CD4-positive, alpha-beta T cell treated with Interleukin-21 for 1 hour (primary cell): ENCODE measurements at regions not wholly inside any gene's neighbourhood (a gene's known extent, or its start where the extent isn't known, plus 50 kb on each side); places are given as distances from the start of the nearest gene placed in this dataset.
"Not testable (repeated sequence)": the region's sequence is repeated elsewhere in the genome, so short reads cannot be mapped to it uniquely, and the experiment has no call there.

Source experiments
- DNase-seq: peaks from one replicate; pipeline ENCODE4 v3.0.0-alpha.2; 2020

DNA sequence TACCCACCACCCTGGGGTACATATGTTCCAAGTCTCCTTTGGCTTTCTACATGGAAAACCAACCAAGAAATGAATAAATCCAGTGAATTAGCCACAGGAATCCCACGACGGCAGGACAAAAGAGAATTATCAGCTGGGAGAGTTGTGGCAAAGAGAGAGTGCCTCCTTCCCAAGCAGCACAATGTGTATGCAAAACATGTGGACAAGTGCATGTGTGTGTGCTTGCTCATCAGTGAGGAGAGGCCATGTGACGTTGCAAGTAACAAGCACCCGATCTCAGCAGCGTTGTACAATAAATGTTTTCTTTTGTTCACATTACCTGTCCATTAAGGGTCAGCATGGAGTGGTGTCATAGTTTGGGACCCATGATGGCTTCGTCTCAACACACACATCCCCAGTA, 50.0 kb upstream of the EMX2 start:
- no peak for DNase-seq

DNA sequence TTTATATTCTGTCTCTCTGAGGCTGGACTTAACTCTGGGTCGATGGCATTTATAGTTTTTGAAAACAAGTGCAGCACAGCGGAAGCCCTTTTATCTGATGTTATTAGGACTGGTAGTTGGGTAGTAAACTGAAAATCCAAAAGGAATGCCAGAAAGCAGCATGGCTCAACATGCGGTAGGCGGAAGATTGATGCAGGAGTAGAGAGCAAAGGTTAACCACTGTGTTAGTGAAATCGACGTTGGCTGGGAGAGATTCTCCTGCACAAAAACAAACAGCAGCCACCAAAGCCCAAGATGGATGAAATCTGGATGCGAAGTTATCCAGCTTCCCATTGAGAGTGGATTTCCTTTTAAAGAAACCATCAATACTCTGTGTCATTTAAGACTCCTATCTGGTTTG, 54.5 kb upstream of the EMX2 start:
- DNase-seq: no peak

DNA sequence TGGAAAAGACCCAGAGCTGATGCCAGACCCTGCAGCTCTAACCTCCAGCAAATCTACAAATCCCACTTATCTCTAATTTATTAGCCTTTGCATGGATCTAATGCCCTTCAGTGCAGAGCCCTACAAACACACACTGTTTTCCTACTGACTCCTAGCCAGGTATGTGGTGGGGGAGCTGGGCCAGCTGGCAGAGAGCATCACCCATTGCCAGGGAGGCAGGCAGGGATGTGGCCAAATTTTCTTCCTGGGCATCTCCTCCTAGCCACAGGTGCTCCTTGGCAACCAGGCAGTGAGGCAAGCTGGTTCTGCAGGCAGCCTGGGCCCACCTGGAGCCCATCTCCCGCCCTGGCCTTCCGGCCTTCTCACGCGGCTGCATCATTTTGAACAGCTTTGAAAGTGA, 55.9 kb upstream of the EMX2 start:
- no peak for DNase-seq

DNA sequence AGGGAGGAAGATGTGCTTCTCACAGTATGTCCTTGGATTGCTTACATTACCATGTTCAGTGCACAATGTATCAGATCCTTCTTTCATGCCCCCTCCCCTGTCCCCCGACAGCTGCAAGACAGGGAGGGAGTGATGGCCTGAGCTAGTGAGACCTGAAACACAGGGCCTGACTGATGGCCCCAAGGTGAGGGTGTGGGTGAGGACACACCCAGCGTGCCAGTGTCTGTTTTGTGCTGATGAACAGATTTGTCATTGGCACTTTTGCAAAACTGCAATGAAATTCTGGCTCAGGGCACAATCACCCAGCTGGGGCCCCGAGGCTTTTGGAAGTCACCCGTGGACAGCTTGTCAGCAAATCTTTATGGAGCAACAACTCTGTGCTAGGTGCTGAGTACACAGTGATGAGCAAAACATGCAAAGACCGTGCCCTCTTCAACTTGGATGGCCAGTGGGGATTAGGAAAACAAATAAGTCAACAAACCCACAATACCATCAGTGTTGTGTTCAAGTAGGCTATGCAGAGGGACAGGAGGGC, 59.4 kb upstream of the EMX2 start:
- no peak for DNase-seq

DNA sequence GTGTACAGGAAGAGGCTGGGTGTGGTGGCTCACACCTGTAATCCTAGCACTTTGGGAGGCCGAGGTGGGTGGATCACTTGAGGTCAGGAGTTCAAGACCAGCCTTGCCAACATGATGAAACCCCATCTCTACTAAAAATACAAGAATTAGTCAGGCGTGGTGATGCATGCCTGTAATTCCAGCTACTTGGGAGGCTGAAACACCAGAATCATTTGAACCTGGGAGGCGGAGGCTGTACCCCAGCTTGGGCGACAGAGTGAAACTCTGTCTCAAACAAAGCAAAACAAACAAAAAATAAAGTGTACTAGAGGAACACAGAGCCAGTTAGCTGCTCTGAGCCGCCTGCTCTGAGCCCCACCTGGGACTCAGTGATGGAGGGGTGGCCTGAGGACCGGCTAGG, 61.5 kb upstream of the EMX2 start:
- DNase-seq: not testable (repeated sequence)

DNA sequence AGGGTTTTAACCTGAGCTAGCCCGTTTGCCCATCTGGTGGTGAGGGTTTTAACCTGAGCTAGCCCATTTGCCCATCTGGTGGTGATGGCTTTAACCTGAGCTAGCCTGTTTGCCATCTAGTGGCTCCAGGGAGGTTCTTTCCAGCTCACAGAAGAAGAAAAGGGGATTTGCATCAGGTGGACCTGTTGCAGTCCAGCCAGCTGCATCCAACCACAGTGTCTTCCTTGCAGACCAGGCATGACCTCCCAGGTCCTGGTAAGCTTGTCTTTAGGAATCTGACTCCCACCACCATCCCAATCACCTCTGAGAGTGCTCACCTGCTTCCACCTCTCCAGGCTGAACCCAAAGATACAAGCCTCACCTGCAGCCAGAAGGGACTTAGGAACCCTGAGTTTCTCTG, 62.4 kb upstream of the EMX2 start:
- no peak for DNase-seq

DNA sequence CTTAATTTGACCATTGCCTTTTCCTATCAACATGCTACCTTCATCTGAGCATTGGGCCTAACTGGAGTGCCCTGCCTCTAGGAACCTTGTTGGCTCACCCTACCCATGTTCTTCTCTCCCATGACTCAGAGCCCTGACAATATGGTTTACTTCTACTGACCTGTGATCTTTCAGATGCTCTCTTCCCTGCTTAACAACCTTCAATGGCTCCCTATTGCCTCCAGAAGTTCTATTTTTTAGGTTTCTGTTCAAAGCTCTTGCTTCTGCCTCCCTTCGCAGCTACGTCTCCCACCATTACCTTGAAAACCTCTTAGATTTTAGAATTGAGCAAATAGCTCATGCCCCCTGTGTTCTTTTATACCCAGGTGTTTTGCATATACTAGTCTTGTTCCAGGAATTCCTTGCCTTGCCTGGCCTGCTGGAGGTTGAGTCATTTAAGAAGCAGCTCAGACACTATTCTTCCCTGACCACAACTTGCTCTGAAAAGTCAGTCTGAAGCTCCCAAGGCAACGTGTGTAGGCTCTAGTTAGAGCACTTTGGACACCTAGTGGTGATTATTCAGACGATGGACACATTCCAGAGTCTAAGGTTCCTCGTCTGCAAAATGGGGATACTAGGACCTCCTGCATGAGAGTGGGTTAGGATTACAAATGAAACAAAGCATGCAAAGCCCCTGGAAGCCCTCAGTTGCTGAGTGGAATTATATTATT, 64.4 kb upstream of the EMX2 start:
- DNase-seq: no peak

DNA sequence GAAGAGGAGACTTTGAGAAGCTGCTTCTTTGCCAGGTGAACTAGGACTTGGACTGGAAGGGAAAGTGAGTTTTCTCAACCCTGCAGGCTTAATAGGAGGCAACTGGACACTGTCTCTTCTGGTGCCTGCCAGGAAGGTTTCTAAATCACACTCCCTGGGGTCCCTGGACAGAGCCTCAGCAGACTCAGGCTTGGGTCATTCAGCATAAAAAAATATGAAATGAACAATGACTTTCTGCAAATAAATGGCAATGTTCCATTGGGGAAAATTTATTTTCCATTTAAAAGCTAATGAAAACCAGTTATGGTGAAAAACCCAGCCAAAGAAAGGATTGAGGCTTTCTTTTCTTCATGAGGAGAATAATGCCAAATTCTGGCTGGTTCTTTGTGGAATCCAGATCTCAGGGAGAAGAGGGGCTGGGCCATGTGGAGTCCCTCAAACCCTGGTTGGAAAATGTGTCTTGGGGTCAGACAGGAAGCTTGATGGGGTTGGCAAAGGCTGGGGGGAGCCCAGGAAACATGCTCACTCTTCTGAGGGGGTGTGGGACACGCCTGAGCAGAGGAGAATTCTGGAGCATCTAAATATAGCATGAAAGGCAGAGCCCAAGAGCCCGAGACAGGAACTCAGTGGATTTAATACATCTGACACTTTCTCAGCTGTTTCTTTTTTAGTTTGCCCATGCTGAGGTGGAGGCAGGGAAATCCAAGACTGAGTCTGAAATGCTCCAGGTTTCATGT, 65.2 kb upstream of the EMX2 start:
- no peak for DNase-seq

DNA sequence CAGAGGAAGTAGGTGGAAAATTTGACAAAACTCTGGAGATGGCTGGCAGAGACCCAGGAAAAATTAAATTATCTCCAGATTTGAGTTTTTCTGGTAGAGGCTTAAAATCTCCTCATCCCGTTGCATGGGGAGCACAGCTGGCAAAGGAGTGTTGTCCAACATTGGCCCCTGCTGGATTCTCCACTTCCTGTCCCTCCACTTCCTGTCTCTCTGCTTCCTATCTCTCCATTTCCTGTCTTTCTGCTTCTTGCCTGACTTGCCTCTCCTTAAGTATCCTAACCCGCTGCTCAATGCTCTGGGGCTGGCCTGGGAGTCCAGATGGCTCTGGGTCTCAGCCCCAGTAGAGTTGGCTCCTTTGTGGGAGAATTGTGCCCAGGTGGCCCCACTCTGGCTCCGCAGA, 65.8 kb upstream of the EMX2 start:
- DNase-seq: no peak

DNA sequence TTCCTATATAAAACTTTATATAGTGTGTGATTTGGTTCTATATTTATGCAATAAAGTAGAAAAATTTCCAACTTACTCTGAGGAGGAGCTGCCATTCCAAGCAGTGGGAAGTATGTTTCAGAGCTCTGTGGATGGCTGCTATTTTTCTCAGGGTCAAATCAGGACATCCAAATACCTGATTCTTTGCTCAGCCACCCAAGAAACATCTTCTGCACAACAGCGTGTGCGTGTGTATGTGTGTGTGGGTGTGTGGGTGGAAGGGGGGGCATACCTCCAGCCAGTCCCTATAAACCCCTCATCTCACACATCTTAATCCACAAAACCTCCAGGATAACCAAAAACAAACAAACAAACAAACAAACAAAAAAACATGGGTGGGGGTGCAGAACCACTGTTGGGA, 66.3 kb upstream of the EMX2 start:
- DNase-seq: no peak

DNA sequence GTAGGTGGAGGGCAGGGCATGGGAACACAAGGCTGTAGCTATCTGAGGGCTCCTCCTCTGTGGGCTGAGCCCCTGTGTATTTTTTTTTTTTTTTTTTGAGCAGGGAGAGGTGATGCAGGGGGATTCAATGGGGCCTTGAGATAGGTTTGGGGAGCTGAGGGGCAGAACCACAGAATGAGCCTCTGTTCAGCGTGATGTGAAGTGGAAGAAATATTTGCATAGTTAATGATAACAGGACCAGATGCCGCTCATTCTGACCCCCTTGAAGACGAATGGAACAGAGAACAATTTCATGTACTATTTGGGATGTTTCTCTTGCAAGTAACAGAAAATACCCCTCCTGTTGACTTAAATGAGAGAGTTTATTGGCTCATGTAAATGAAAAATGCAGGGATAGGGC, 69.7 kb upstream of the EMX2 start:
- no peak for DNase-seq

DNA sequence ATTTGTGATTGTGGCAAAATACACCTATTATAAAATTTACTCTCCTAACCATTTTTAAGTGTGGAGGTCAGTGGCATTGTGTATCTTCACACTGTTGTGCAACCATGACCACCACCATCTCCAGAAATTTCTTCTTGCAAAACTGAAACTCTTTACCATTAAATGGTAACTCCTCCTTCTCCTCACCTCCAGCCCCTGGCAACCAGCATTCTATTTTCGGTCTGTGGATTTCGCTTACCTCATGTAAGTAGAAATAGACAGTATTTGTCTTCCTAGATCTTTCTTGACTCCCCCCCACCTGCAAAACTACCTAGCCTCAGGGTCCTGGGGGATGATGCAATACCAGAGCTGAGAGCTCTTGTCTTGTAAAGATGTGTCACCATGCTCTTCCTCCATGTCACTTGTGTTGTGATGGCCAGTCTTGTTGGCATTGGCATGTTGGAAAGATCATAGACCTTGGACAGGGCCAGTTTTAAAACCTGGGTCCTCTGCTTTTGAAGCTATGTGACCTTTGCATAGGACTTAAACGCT, 71.1 kb upstream of the EMX2 start:
- no peak for DNase-seq

DNA sequence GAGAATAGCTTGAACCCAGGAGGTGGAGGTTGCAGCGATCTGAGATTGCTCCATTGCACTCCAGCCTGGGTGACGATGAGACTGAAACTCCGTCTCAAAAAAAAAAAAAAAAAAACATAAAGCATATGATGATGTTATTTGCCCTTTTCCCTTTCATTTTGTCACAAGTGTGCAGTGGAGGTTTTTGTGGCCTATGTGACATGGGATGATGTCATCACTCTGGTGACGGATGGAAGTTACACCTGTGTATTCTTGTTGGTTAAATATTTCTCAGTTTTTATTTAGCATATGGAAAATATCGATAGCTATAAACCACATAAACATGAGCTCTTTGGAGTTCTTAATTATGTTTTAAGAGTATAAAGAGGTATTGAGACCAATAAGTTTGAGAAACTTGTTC, 71.8 kb upstream of the EMX2 start:
- DNase-seq: no peak

DNA sequence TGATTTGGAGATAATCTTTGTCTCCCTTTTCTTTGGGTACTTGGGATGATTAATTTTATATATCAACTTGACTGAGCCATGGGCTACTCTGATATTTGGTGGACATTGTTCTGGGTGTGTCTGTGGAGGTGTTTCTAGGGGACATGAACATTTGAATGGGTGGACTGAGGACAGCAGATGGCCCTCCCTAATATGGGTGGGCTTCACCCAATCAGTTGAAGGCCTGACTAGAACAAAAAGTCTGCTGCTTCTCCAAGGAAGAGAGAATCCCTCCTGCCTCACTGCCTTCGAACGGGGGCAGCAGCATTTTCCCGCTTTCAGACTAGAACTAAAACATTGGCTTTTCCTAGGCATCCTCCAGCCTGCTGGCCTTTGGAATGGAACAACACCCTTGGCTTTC, 73.9 kb upstream of the EMX2 start:
- DNase-seq: no peak

DNA sequence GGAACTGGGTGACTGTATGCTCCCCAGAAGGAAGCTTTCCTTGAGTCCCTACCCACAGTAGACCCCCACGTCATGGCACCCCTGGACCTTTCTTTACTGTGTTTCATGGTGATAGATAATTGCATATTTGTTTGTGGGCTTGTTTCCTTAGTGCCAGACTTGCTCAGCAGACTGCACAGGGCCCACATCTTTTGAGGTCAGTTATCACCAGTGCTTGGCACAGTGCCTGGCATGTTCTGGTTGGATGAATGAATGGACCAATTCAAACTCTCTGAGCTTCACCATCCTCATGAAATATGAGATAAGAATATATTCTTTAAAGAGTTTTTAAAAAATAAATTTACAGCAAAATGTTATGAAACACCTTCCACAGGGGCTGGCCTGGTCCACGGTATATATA, 78.4 kb upstream of the EMX2 start:
- DNase-seq: no peak

DNA sequence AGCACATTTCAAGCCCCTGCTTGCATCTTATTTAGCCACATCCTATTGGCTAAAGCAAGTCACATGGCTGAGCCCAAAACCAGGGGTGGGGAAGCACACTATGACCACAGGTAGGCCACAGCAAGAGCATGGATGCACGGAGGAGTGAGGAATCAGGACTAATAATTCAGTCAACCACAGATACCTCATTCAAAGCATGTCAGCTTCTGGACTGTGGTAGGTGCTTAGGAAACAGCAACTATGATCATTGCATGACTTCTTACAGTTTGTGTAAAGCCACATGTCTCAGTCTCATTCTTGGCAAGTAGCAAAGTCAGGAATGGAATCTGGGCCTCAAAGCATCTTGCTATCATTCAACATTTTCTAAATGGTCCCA, 79.0 kb upstream of the EMX2 start:
- no peak for DNase-seq

DNA sequence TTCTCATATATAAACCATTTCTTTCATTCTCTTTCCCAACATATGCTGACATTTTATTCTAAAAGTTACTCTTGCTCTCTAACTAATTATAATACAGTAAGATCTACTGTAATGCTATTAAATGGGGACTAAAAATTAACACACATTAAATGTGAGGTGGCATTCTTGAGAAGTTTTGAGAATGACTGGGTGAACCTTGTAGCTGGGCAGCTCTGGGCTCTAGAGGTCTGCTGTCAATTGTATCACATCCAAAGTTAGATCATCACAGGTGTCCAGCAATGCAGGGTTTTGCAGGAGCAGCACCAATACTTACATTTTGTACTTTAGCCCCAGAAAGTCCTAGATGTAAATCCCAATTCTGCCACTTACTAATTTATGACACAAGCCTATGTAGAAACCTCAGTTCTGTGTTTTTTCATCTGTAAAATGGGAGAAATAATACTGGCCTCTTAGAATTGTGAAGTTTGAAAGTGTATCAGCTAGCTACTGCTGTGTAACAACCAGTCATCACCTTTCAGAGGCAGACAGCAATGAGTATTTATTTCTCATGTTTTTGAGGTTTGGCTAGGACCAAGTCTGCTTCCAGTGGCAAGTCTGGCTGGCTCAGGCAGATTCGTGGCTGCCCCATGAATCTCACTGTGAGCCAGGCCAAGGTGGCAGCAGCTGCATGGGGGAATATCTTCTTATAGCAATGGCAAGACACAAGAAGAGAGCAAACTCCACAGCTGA, 79.6 kb upstream of the EMX2 start:
- no peak for DNase-seq

DNA sequence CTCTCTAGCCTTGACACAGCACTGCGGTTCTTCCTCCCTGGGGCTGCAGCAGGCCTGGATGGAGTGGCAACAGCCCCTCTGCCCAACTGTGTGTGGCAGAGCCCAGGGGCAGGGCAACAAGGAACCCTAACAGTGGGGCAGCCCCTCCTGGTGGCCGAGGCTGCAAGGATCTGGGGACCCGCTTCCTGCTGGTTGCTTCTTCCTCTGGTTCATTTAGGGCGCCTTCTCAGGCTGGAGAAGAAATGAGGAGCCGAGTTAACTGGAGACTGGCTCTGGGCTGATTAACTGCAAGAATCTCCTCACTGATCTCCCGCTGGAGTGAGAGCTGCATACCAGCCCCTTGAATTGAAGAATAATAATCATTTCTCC, 80.1 kb upstream of the EMX2 start:
- DNase-seq: no peak

DNA sequence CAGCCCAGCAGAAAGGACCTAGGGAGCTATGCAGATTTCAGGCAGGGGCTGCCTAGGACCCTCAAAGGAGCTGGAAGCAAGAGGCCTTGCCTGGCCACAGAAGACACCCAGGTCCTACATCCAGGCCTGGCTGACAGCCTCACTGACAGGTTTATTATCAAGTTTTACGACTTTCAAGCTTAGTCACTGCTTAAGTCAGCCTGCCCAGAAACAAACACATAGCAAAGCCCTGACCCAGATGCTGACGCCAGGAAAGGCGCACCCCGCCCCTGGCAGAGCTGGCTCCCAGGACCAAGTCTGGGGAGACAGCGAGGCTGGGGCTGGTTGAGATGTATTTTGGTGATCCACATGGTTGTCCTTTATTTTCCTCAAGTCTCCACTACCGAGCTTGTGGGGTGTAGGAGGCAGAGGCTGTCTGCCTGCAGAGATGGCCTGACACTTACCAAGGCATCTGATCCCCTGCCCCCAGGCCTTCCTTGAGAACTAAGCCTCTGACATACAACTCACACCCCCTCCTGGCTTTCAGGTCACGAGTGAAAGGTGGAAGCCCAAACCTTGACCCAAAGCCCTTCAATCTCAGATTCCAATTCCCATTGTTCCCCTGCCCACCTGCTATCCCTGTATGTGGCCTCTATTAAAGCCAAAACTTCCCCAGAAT, 80.7 kb upstream of the EMX2 start:
- DNase-seq: no peak

DNA sequence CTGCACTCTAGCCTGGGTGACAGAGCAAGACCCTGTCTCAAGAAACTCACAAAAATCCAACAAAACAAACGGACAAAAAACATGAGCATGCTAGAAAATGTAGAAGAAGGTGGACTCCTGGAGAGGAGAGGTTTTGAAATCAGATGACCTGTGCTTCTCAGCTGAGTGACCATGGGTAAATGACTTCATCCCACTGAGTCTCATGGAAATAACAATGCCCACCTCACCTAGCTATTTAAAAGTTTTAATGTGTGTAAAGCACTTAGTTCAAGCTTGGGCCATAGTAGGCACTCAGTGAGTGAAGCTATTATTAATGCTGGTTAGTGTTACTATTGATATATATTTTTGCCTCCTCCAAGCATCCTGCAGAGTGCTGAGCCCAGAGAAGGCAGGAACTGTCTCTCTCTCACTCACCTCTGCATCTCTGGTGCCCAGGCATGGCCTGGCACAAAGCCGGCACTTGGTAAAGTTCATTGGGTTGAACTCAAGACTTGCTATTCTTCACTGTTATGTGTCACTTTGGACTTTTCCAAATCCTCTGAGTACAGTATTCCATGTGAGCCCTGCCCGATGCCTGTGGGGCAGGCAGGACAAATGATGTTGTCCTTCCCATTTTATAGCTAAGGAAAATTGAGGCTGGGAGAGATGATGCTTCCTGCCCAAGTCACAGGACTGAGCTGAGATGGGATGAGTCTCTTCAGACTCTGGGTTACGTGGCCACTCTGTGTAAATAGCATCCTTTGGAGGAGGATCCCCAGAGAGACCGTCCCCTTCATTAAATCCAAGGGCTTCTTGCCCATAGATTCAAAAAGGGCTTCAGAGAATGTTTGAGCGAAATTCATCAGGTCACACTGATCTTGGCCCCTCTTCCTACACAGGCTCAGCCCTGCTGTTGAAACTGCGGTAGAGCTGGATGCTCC, 81.4 kb upstream of the EMX2 start:
- DNase-seq: no peak

DNA sequence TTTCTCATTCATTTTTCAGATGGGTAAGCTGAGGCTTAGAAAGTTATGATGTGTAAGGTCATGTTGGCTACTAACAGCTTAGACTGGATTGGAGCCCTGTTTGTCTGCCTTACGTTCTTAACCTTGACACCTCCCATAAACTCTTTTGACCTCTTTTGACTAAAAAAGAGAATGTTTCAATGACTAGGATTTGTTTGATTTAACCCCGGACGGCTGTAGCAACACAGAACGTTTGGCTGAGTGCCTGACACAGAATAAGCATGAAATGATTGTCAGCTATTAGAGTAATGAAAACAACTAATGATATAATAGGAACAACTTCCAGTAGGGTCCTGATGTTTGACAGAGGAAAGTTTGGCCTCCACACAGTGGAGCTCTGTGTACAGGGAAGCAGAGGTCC, 83.3 kb upstream of the PDZD8 start:
- DNase-seq: no peak

DNA sequence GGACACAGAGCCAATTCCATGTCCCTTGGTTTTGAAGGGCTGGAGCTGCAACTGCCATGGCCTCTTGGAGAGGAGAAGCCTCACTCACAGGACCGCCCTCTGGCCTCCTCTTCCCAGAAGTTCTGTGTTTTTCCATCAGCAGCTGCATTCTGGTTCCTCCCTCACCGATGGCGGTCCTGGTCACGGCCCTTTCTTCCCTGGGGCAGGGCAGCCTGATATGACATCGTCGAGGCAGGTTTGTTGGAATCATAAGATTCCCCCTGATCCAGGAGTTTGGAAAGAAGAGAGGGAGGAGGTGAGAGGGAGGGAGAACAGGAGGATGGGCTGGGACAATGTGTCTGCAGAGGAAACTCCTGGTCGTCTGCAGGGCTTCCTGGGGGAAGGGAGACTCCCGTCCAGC, 82.7 kb upstream of the PDZD8 start:
- no peak for DNase-seq
